ENCODE measurements at regions not wholly inside any gene's neighbourhood (a gene's known extent, or its start where the extent isn't known, plus 50 kb on each side); places are given as distances from the start of the nearest gene placed in this dataset.

- TF ChIP-seq ZFX (IDR thresholded peaks at IDR 0.05) (no peak), CTCF (conservative IDR thresholded peaks at IDR 0.05) (no peak)
- H3K27ac ChIP-seq: no peak overlapping the region
Observed at GRCh38 chr12:18850752-18851151, 112.8 kb downstream of the CAPZA3 start.

- no peak for TF ChIP-seq CTCF (conservative IDR thresholded peaks at IDR 0.05)
- no peak for TF ChIP-seq ZFX (IDR thresholded peaks at IDR 0.05)
- H3K27ac ChIP-seq: no peak overlapping the region
Observed at GRCh38 chr12:18851271-18851670, 113.4 kb downstream of the CAPZA3 start.

- TF ChIP-seq CTCF (conservative IDR thresholded peaks at IDR 0.05) (no peak), ZFX (IDR thresholded peaks at IDR 0.05) (no peak)
- H3K27ac ChIP-seq: no peak overlapping the region
Observed at GRCh38 chr12:18853570-18854366, 115.8 kb downstream of the CAPZA3 start.

GRCh38 chr12:18857656-18858055, 119.7 kb downstream of the CAPZA3 start:
- H3K27ac ChIP-seq: no peak overlapping the region
- TF ChIP-seq ZFX (IDR thresholded peaks at IDR 0.05): no peak
- TF ChIP-seq CTCF (conservative IDR thresholded peaks at IDR 0.05): no peak

GRCh38 chr12:18859400-18859799, 121.5 kb downstream of the CAPZA3 start:
- TF ChIP-seq CTCF (conservative IDR thresholded peaks at IDR 0.05) (no peak), ZFX (IDR thresholded peaks at IDR 0.05) (no peak)
- H3K27ac ChIP-seq: no peak overlapping the region

- TF ChIP-seq CTCF (conservative IDR thresholded peaks at IDR 0.05) (peak; percentile 79), ZFX (IDR thresholded peaks at IDR 0.05) (no peak)
- no peak overlapping the region for H3K27ac ChIP-seq
Observed at GRCh38 chr12:18861287-18861858, 123.5 kb downstream of the CAPZA3 start.

- TF ChIP-seq CTCF (conservative IDR thresholded peaks at IDR 0.05) (no peak), ZFX (IDR thresholded peaks at IDR 0.05) (no peak)
- no peak overlapping the region for H3K27ac ChIP-seq
Observed at GRCh38 chr12:18863769-18864500, 126.0 kb downstream of the CAPZA3 start.

All from C4-2B (cell line).